Stimulated activated CD8-positive, alpha-beta memory T cell treated with anti-CD3 and anti-CD28 coated beads, Interleukin-2, amount 100 ng/mL, for 48 hours (primary cell): ENCODE measurements at regions not wholly inside any gene's neighbourhood (a gene's known extent, or its start where the extent isn't known, plus 50 kb on each side); places are given as distances from the start of the nearest gene placed in this dataset.
A peak's percentile ranks its signal among the peaks of the same experiment; 100 is the strongest.

Experiments used
- DNase-seq, 2 donors: peaks; one replicate each; pipeline ENCODE4 v3.0.0-alpha.2; 2020; ENCODE audit warnings: low read depth in 2 of 2

DNA sequence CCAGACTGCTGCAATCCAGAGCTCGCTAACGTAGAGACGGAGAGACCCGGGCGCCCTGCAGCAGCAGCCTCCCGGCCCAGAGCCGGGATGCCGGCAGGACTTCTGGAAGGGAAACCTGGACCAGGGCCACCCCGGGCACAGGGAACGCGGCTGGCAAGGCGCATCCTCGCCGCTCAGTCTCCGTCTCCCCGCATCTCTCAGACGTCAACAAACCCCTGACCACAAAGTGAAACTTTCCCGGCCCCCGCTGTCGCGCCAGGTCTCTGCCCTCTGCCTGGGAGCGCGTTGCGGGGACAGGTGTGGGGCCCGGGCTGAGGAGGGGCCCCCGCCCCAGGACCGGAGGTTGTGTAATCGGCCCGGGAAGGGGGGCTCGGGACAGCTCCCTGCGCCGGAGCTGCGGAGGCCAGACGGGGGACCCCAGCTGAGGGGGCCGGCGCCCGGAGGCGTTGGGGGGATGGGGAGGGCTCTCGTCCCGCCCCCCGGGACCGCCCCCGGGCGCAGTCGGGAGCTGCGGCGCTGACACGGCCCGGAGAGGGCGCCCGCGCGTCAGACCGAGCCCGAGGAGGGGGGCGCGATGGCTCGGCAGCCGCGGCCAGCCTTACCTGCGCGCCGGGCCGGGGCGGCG is 116.6 kb upstream of the HIVEP3 start:
- peak; percentile 27 to 35 for DNase-seq

DNA sequence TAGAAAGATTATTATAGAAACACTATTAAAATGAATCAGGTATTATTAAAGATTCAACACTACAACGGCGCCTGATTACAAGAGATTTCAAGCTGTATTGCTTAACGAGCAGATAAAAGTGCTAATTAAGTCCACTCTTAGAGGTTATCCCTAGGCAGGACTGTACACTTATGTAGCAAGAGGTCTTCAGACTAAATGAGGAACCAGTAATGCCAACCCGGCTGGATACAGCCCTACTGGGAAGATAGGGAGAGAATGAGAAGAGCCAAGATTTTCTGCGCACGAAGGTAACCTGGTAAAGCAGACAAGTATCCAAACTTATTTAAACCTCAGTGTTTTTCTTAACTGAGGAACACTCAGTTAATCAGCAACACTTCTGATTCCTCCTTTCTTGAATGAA is 115.7 kb upstream of the HIVEP3 start:
- DNase-seq, result no peak

- no peak for DNase-seq
Observed at GRCh38 chr1:42033629-42034028, 114.9 kb upstream of the HIVEP3 start.

DNA sequence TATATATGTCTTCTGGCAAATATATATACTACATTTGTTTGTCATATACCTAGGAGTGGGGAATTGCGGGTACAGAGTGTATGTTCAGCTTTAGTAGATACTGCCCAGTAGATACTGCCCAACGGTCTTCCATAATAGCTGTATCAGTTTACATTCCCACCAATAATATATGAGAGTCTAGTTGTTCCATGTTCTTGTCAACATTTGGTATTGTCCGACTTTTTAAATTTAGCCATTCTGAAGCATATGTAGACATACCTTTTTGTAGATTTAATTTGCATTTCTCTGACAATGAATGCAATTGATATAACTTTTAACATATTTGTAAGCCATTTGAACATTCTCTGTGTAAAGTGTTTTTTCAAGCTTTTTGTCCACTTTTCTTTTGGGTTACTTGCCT is 99.0 kb upstream of the HIVEP3 start:
- DNase-seq, result no peak

DNA sequence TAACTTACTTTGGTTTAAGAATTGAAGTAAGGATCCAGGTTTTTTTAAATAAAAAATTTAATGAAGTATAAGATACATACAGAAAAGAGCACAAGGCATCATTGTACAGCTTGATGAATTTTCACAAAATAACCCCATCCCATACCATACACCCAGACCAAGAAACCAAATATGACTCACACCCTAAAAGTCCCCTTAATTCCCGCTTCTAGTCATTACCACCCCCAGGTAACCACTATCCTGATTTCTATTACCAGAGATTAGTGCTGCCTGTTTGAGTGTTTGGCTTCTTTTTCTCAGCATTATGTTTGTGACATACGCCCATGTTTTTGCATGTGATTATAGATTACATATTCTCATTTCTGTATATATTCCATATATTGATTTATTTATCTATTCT is 98.5 kb upstream of the HIVEP3 start:
- no peak for DNase-seq

GRCh38 chr1:42014823-42015222 is 96.1 kb upstream of the HIVEP3 start:
- DNase-seq, result no peak

DNA sequence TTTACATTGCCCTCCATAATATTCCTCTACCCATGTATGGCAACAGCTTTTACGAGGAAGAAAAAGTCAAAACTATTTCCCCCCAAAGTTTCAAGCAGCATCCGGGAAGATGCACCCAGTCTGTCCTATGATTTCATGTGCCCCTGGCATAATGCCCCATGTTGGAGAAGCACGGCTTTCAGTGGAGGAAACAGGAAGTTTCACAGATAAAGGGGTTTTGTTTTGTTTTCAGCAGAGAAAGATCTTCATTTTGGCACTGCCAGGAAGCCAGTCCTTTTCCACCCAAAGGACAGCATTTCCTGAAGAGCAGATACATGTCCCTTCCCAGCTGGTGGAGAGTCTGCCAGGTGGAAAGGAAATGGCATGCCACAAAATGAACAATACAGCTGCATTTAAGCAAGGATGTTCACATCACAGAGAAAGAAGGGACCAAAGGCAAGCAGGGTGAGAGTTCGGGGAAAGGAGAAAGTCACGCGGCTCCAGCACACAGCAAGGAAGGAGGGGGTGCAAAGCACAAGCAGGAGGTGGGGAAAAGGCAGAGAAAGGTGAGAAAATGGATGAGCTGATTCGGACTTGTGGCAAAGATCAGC is 95.3 kb upstream of the HIVEP3 start:
- DNase-seq, result no peak

DNA sequence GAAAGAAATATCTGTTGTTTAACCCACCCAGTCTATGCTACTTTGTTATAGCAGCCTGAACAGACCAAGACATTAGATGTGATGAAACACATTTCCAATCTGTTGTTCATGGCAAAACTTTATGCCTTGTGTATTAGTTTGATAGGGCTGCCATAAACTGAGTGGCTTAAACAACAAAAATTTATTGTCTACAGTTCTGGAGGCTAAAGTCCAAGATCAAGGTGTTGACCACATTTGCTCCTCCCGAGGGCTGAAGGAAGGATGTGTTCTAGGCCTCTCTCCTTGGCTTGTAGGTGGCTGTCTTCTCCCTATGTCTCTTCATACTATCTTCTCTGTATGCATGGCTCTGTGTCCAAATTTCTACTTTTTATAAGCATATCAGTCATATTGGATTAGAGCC is 94.1 kb upstream of the HIVEP3 start:
- DNase-seq, result no peak

- no peak for DNase-seq
Observed at GRCh38 chr1:42010381-42010780, 91.7 kb upstream of the HIVEP3 start.

- no peak for DNase-seq
Observed at GRCh38 chr1:42008264-42008663, 89.5 kb upstream of the HIVEP3 start.

GRCh38 chr1:42006836-42007235 is 88.1 kb upstream of the HIVEP3 start:
- no peak for DNase-seq

DNA sequence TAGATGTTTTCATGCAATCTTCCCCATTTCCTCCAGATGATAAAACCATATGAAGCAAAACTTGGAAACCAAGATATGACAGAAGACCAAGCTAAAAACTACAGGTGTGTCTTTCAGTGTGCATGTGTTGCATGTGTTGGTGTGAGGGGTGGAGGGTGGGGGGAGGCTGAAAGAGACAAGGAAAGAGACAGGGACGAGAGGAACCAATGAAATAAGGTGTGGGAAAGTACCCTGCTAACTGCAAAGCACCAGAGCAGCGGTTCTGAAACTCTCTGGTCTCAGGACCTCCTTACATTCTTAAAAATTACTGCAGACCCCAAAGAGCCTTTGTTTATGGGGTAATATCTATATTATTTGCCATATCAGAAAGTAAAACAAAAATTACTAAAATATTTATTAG is 87.4 kb upstream of the HIVEP3 start:
- DNase-seq, result no peak

- DNase-seq, result no peak
Observed at GRCh38 chr1:42005530-42005929, 86.8 kb upstream of the HIVEP3 start.

GRCh38 chr1:42004860-42005259 is 86.1 kb upstream of the HIVEP3 start:
- DNase-seq, result no peak

DNA sequence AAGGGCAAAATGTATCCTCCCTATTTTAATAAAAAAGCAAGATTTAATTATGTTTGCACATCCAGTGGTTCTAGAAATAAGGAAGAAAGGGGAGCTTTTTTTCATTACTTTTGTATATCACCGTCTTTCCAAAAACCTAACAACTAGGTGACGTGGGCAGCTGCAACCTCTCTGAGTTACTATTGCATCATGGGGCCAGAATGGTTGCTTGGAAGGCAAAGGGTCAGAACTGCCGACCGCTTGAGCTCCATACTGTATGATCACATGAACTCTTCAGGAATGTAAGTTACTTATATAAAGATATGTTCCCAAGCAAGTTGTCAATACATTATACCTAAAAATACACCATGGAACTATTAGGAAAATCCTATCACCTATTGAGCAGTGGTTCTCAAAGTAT is 85.6 kb upstream of the HIVEP3 start:
- no peak for DNase-seq

DNA sequence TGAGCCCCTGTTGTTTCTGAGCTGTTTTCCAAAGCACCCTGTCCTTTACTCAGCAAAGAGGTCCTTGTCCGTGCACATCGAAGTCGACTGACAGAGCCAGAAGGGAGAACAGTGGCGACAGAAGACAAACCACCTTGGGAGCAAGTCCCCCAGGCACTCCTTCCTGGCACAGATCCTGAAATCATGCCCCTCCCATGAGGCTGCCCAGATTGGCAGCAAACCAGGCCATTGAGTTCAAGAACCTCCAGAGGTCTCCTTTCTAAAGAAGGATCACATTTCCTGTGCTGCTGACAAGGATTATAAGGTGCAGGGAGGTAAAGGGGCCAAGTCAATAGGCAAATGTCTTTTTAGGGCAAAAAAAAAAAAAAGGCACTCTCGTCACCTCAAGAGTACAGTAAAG is 84.7 kb upstream of the HIVEP3 start:
- DNase-seq, result no peak

DNA sequence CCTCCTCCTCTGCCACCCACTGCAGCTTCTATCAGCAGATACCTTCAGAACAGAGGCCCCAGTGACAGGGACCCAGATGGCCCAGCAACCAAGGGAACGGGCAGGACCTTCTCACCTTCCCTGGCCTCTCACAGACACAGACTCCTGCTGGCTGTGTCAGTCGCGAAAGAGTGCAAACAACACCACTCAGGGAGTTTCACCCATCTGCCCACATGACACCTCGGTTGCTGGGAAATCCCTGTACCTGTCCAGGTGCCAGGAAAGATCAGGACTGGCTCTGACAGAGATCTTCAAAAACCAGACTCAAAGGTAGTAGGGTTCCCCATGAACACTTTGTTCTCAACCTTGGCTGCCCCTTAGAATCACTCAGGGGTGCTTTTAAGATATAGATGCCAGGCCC is 83.5 kb upstream of the HIVEP3 start:
- no peak for DNase-seq

DNA sequence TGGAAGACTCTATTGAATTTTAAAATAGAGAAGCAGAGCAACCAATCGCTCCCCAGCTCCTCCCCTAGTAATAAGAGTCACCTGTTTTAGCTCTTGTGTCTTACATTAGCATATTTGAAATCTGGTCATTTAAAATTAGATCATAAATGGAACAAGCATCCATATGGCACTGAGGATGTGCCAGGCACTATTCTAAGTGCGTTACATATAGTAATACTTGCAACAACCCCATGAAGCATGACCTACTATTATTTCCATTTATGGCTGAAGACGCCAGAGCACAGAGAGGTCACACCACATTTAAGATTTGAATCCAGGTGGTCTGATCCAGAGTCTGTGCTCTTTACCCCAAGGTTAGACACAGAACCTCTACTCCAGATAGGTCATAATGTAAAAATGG is 82.0 kb upstream of the HIVEP3 start:
- no peak for DNase-seq

DNA sequence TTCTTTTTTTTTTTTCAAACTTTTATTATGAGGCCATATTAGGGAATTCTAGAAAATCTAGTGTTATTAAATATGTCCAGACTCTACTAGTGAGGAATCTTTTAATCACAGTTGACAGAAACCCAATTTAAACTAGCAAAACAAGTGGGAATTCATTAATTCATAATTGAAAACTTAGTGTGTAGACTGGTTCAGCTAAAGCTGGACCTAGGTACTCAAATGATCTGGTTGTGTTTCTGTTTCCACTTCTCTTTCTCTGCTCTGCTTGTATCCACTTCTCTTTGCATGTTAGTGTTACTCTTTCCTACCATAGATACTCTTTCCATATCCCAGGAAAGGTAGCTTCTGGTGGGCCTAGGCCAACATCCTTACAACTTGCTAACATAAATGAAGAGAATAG is 81.2 kb upstream of the HIVEP3 start:
- no peak for DNase-seq

- DNase-seq, result no peak
Observed at GRCh38 chr1:41998250-41998649, 79.5 kb upstream of the HIVEP3 start.

DNA sequence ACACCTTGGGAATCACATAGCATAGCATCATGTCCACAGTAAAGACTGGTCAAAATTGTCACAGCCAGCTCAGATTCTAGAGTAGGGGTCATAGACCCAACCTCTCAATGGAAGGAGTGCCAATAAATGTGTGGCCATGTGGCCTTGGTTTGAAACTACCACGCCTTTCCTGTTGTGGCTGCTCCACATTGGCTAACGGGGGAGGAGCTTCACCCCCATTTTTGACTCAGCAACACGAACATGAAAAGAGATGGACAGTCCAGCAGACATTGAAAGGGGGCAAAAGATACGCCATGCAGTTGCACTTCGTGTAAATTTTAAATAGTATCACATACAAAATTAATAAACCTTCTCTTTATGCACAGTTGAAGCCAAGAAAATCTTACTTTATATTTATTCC is 78.4 kb upstream of the HIVEP3 start:
- no peak for DNase-seq

DNA sequence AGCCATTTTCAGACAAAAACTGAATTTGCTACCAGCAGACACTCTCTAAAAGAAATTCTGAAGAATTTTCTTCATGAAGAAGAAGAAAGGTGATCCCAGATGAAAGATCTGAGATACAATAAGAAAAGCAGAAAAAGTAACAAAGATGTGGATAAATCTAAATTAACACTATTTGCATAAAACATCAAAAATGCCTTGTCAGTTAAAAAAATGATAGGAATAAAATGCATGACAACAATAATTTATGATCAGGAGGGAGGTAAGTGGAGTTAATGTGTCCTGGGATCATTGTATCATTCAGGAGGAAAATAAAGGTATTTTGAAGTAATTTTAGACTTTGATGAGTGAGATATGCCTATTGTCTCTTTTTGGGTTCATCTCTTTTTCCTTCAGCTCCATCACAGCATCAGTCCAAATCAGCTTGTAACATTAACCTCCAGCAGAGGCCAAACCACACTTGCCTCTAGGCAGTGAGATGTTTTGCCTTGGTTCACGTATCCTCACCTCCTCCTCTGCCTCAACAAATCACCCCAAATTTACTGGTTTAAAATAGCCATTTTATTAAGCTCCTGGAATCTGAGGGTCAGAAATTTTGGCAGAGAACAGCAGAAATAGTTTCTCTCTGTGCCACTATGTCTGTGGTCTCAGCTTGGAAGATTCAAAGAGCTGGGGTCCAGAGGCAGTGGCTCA is 76.9 kb upstream of the HIVEP3 start:
- no peak for DNase-seq

- DNase-seq, result no peak
Observed at GRCh38 chr1:41994195-41994894, 75.6 kb upstream of the HIVEP3 start.
